WI38 (cell line): ENCODE measurements at regions not wholly inside any gene's neighbourhood (a gene's known extent, or its start where the extent isn't known, plus 50 kb on each side); places are given as distances from the start of the nearest gene placed in this dataset.

Experiments used
- H3K4me3 ChIP-seq: 2 replicates; pipeline ENCODE4 v1.5.1; 2011; ENCODE audit warnings: low read depth, mild to moderate bottlenecking, control low read depth, low read length
- CTCF ChIP-seq: IDR thresholded peaks from 2 replicates; pipeline ENCODE4 v1.5.1; 2012; ENCODE audit warnings: low read depth, mild to moderate bottlenecking, control low read depth, low read length

- no peak overlapping the region for H3K4me3 ChIP-seq
- no peak for TF ChIP-seq CTCF
Measured at GRCh38 chr17:79468183-79468944, 142.5 kb downstream of the RBFOX3 start.

DNA sequence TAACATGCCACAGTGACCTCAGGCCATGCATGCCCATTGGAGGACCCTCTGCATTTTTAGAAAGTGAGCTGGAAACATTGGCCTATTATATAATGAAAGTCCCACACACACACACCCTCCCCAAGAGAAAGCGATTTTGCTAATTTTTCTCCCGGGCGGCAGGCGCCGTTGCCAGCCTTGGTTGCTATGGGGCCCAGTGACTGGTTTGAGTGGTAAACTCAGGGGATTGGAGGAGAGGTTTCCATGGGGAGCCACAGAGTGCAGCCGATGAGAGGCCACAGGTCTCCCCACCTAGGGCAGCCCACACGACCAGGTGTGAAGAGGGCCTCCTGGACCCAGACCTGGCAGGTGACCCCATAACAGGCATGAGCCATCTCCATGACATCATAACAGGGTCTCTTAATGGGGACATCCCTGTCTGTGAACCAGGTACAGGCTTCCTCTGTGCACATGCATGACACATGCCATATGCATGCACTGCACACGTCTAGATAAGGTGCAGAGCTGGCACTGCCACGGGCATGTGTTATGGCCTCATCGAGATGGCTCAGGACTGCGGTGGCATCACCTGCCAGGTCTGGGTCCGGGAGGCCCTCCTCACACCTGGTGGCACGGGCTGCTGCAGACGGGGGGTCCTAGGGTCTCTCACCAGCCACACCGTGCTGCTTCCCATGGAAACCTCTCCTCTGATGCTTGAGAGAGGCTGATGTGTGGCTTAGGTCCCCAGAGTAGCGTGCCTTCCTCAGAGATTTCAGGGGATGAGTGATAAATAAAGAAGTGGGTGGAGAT, 144.1 kb downstream of the RBFOX3 start:
- no peak overlapping the region for H3K4me3 ChIP-seq
- no peak for TF ChIP-seq CTCF

GRCh38 chr17:79465681-79466025, 145.2 kb downstream of the RBFOX3 start:
- no peak for TF ChIP-seq CTCF
- H3K4me3 ChIP-seq, result no peak overlapping the region

DNA sequence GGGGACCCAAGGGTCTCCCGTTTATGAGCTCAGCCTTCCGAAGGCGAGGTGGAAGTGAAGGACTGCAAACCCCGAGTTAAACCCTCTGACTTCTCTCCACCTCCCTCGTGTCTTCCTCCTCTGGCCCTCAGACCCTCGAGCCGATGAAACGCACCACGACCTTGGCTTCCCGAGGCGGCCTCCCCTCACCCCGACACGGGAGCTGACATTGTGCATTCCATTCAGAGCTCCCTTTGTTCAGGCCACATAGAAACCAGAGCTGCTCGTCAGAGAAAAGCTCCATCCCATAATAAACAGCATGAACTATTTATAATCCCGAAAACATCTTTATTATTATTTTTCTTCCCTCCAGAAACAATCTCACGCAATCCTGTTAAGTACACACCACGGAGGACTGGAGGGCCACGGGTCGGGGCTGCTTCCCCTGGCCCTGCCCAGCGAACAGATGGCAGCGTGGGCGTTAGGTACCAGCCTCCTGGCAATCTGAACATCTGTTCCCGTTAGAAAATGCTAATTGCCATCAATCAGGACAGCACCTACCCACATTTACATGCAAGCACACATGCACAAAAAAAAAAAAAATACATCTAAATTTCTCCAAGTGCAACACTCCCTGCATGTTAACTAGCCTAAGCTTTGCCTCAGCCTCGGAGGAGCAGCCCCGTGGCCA, 145.7 kb downstream of the RBFOX3 start:
- H3K4me3 ChIP-seq, result no peak overlapping the region
- no peak for TF ChIP-seq CTCF

GRCh38 chr17:79464318-79465010, 146.4 kb downstream of the RBFOX3 start:
- H3K4me3 ChIP-seq, result no peak overlapping the region
- TF ChIP-seq CTCF, result no peak

DNA sequence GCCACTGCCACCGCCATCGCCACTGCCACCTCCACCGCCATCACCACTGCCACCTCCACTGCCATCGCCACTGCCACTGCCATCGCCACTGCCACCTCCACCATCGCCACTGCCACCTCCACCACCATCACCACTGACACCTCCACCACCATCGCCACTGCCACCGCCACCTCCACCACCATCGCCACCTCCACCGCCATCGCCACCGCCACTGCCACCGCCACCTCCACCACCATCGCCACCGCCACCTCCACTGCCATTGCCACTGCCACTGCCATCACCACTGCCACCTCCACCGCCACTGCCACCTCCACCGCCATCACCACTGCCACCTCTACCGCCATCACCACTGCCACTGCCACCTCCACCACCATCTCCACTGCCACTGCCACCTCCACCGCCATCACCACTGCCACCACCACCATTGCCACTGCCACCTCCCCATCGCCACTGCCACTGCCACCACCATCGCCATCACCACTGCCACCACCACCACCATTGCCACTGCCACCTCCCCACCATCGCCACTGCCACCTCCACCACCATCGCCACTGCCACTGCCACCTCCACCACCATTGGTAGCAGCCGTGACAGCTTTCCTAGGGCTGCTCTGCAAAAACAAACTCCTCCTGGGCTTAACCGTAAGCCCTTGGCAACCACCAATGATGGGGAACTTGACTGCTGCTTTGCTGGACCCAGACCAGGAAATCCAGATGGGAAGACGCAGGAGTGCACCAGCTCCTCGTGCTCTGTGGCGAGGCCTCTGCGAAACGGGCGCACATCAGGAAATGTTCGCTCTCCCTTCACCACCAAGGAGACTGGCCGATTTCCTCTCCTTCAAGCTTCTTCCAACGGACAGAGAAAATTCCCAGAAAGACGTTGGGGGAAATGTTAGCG, 147.2 kb downstream of the RBFOX3 start:
- H3K4me3 ChIP-seq, result no peak overlapping the region
- TF ChIP-seq CTCF, result no peak
